CD4-positive, CD25-positive, alpha-beta regulatory T cell (primary cell): ENCODE measurements at regions not wholly inside any gene's neighbourhood (a gene's known extent, or its start where the extent isn't known, plus 50 kb on each side); places are given as distances from the start of the nearest gene placed in this dataset.

Experiments used
- ATAC-seq, 2 donors: fragments of 150-1000 bp; cut with Tn5 transposase; one replicate each; pipeline ENCODE4 v1.10.0; 2021; ENCODE audit warnings: low read depth in 2 of 2, moderate number of reproducible peaks in 2 of 2, moderate library complexity in 1 of 2
- DNase-seq, 3 donors: peaks; one replicate each; pipeline versions ENCODE4 v3.0.0 to v3.0.0-alpha.2; 2012 to 2022; ENCODE audit warnings: mixed read lengths in 1 of 3
- H3K27ac ChIP-seq: one replicate; pipeline ENCODE4 v1.7.0; 2013; ENCODE audit warnings: mild to moderate bottlenecking, low read length; ENCODE audit not compliant: insufficient read depth, poor library complexity, severe bottlenecking
- H3K27me3 ChIP-seq: one replicate; pipeline ENCODE4 v1.7.0; 2013; ENCODE audit warnings: low read length; ENCODE audit not compliant: control insufficient read depth, insufficient read depth
- H3K36me3 ChIP-seq: one replicate; pipeline ENCODE4 v1.7.0; 2013; ENCODE audit warnings: mild to moderate bottlenecking, low read length, moderate library complexity; ENCODE audit not compliant: control insufficient read depth, insufficient read depth
- H3K4me1 ChIP-seq: 2 replicates; pipeline ENCODE4 v1.7.0; 2013; ENCODE audit warnings: mild to moderate bottlenecking, low read length; ENCODE audit not compliant: insufficient read depth, control insufficient read depth, poor library complexity, severe bottlenecking
- H3K4me3 ChIP-seq: one replicate; pipeline ENCODE4 v1.7.0; 2013; ENCODE audit warnings: low read depth, mild to moderate bottlenecking, low read length, moderate library complexity
- H3K9me3 ChIP-seq, 2 experiments: 1 replicate in 1 of 2; 2 replicates in 1 of 2; pipeline ENCODE4 v1.7.0; 2013; ENCODE audit warnings: low read length in 2 of 2, mild to moderate bottlenecking in 1 of 2, moderate library complexity in 1 of 2; ENCODE audit not compliant: control insufficient read depth in 2 of 2
- H3K27ac Mint-ChIP-seq, 3 donors: one replicate each; pipeline ENCODE4 v1.8.0; 2020 to 2022; ENCODE audit warnings: mild to moderate bottlenecking in 3 of 3, mixed read lengths in 3 of 3, moderate library complexity in 2 of 3
- H3K27me3 Mint-ChIP-seq: one replicate; pipeline ENCODE4 v1.8.0; 2022; ENCODE audit warnings: mild to moderate bottlenecking, mixed read lengths
- H3K36me3 Mint-ChIP-seq: one replicate; pipeline ENCODE4 v1.8.0; 2020; ENCODE audit warnings: mixed read lengths
- H3K4me1 Mint-ChIP-seq, 4 donors: one replicate each; pipeline ENCODE4 v1.8.0; 2020 to 2022; ENCODE audit warnings: mixed read lengths in 4 of 4, mild to moderate bottlenecking in 1 of 4
- H3K4me3 Mint-ChIP-seq, 4 donors: one replicate each; pipeline ENCODE4 v1.8.0; 2020 to 2022; ENCODE audit warnings: mild to moderate bottlenecking in 4 of 4, mixed read lengths in 4 of 4, moderate library complexity in 3 of 4
- H3K9me3 Mint-ChIP-seq, 7 donors: one replicate each; pipeline ENCODE4 v1.8.0; 2020 to 2022; ENCODE audit warnings: mixed read lengths in 7 of 7, mild to moderate bottlenecking in 3 of 7, moderate library complexity in 2 of 7

DNA sequence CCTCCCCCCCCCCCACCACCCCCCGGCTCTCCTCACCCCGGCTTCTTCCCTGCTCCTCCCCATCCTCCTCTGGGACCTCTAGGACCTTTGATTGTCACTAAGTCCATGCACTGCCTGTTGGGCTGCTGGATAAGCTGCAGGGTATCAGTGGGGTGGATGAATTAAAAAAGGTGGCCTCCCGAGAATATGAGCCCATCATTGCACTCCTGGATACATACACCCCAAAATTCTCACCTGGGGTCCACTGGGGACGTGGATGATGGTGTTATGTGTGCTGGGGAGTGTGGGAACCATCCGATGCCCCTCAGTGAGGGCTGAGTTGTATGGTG lies 88.8 kb downstream of the IRF8 start:
- Mint-ChIP-seq H3K36me3 (no peaks in the 10 kb centered on the region), H3K27me3 (peaks cover 10% of the 10 kb centered on the region), H3K9me3 (no peaks in the 10 kb centered on the region), H3K27ac (no peak overlapping the region), H3K4me1 (peaks cover 0 to 21% (median 5%) of the 10 kb centered on the region in 4 donors), H3K4me3 (no peak overlapping the region)
- no peaks in the 10 kb centered on the region for H3K4me1 ChIP-seq
- ATAC-seq (no peak), DNase-seq (no peak)
- no peak overlapping the region for H3K4me3 ChIP-seq
- no peak overlapping the region for H3K27ac ChIP-seq
- peaks cover 3% of the 10 kb centered on the region for H3K27me3 ChIP-seq
- no peaks in the 10 kb centered on the region for H3K36me3 ChIP-seq
- no peaks in the 10 kb centered on the region for H3K9me3 ChIP-seq

DNA sequence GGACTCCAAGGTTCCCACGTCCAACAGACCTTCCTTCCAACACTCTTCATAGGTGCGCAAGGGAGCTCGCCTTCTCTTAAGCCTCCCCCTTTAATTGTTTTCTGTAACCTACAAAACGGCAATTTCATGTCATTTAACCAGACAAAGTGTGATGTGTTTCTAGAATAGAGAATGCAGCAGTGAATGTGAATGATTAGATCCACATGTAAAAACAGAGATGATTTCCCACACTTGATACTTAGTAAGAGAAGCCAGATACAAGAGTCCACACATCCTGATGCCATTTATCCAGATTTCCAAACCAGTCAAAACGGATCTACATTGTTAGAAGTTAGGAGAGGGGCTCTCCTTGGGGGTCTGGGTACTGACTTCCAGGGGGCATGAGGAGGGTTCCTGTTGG lies 89.3 kb downstream of the IRF8 start:
- no peak overlapping the region for H3K4me3 ChIP-seq
- no peak overlapping the region for H3K27ac ChIP-seq
- no peak for ATAC-seq
- H3K9me3 Mint-ChIP-seq: no peaks in the 10 kb centered on the region
- H3K4me3 Mint-ChIP-seq: no peak overlapping the region
- peaks cover 3% of the 10 kb centered on the region for H3K27me3 ChIP-seq
- peaks cover 14% of the 10 kb centered on the region for H3K27me3 Mint-ChIP-seq
- DNase-seq: no peak
- H3K4me1 Mint-ChIP-seq: peaks cover 0 to 21% (median 5%) of the 10 kb centered on the region in 4 donors
- no peaks in the 10 kb centered on the region for H3K9me3 ChIP-seq
- H3K4me1 ChIP-seq: no peaks in the 10 kb centered on the region
- H3K36me3 Mint-ChIP-seq: no peaks in the 10 kb centered on the region
- H3K27ac Mint-ChIP-seq: no peak overlapping the region
- no peaks in the 10 kb centered on the region for H3K36me3 ChIP-seq

DNA sequence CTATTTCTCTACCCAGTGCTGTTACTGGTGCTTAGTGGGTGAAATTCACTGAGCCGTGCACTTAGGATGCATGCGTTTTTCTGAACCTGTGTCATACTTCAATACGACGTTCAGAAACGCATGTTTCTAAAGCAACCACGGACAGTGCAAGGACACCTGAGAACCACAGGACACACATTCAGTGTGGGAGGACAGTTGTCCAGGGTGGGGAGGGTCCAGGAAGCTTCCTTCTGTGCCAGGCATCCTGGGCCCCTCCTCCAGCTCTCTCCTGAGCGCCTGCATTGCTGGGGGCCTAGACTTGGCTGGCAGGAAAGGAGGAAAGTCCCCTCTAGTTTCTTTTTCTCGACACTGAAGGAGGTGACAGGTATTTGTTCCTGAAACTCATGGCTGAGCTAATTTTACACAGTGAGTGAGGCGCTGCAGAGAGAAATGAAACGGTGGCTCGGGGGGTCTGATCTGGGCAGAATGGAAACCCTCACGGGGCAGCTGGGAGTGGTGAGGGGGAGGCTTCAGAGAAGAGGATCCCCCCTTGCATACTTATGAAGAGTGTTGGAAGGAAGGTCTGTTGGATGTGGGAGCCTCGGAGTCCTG lies 89.9 kb downstream of the IRF8 start:
- no peak overlapping the region for H3K27ac ChIP-seq
- Mint-ChIP-seq H3K4me3 (peak overlapping the region in 1 of 4 donors; percentile 41), H3K9me3 (no peaks in the 10 kb centered on the region), H3K27me3 (peaks cover 14% of the 10 kb centered on the region), H3K36me3 (no peaks in the 10 kb centered on the region), H3K27ac (peak overlapping the region in 1 of 3 donors; percentile 49), H3K4me1 (peaks cover 0 to 21% (median 5%) of the 10 kb centered on the region in 4 donors)
- ATAC-seq: no peak
- peak in 1 of 3 donors; percentile 10 for DNase-seq
- H3K4me1 ChIP-seq: no peaks in the 10 kb centered on the region
- no peaks in the 10 kb centered on the region for H3K9me3 ChIP-seq
- H3K36me3 ChIP-seq: no peaks in the 10 kb centered on the region
- peaks cover 3% of the 10 kb centered on the region for H3K27me3 ChIP-seq
- no peak overlapping the region for H3K4me3 ChIP-seq

DNA sequence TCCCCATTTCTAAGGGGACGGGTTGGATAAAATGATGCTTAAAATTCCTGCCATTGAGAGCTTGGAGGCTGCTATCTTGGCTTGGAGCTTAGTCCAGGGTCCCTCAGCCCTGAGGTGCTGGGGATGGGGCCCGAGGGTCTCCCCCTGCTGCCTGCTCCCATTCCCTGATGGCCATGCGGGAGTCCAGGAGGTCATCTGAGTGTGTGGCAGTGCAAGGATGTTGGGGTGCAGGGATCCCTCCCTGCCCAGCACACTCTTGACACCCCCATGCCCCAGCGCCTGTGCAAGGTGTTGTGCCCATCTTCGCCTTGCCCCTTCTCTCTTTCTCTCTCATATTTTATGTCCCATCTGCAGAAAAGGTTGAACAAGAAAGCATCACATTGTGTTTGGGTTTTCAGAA lies 90.4 kb downstream of the IRF8 start:
- H3K27ac Mint-ChIP-seq: no peak overlapping the region

DNA sequence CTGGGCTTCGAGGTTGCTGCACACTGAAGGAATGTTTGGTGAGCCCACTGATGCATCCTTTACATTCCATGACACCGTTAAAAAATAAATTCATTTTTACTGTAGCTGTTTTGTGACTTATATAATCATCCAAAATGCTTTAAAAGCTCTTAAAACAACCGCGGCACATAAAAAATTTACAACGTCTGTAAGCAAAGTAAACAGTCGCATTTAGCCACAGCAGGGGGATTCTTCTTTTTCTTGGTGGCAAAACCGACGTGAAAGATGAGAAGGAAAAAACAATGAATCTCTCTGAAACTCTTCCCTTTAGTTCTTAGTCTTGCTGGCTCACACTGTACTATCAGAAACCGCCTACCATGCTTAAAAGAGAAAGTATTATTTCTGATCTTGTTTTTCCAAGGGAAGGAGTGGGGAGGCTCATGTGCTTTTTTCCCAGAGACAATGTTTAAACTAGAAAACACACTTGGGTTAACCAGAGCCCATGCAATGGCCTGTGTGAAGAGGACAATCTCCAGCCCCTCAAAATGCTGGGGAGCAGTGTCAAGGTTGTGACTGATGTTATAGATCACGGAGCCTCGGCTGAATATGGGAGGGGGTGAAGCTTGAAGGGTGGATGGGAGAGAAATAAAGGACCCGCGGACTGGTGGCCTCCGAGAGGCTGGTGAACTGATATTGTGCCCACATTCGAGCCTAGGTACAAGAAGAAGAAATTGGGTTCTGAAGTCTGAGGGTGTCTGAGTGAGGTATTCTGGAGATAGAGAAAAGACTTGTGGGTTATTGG lies 91.1 kb downstream of the IRF8 start:
- peaks cover 3% of the 10 kb centered on the region for H3K27me3 ChIP-seq
- ATAC-seq (no peak), DNase-seq (no peak)
- H3K36me3 Mint-ChIP-seq: no peaks in the 10 kb centered on the region
- no peaks in the 10 kb centered on the region for H3K4me1 ChIP-seq
- H3K9me3 Mint-ChIP-seq: no peaks in the 10 kb centered on the region
- no peak overlapping the region for H3K4me3 ChIP-seq
- H3K9me3 ChIP-seq: no peaks in the 10 kb centered on the region
- peak overlapping the region in 1 of 3 donors; percentile 64 for H3K27ac Mint-ChIP-seq
- peaks cover 0 to 21% (median 5%) of the 10 kb centered on the region in 4 donors for H3K4me1 Mint-ChIP-seq
- H3K27ac ChIP-seq: no peak overlapping the region
- H3K27me3 Mint-ChIP-seq: peaks cover 14% of the 10 kb centered on the region
- H3K4me3 Mint-ChIP-seq: no peak overlapping the region
- no peaks in the 10 kb centered on the region for H3K36me3 ChIP-seq

More for the DNA sequence above, 90.4 kb downstream of the IRF8 start:
- Histone ChIP-seq H3K4me3 (no peak overlapping the region), H3K36me3 (no peaks in the 10 kb centered on the region), H3K27ac (no peak overlapping the region), H3K27me3 (peaks cover 3% of the 10 kb centered on the region), H3K4me1 (no peaks in the 10 kb centered on the region), H3K9me3 (no peaks in the 10 kb centered on the region)
- ATAC-seq (no peak), DNase-seq (no peak)
- Mint-ChIP-seq H3K27me3 (peaks cover 14% of the 10 kb centered on the region), H3K9me3 (no peaks in the 10 kb centered on the region), H3K4me1 (peaks cover 0 to 21% (median 5%) of the 10 kb centered on the region in 4 donors), H3K36me3 (no peaks in the 10 kb centered on the region), H3K4me3 (peak overlapping the region in 1 of 4 donors; percentile 41)

DNA sequence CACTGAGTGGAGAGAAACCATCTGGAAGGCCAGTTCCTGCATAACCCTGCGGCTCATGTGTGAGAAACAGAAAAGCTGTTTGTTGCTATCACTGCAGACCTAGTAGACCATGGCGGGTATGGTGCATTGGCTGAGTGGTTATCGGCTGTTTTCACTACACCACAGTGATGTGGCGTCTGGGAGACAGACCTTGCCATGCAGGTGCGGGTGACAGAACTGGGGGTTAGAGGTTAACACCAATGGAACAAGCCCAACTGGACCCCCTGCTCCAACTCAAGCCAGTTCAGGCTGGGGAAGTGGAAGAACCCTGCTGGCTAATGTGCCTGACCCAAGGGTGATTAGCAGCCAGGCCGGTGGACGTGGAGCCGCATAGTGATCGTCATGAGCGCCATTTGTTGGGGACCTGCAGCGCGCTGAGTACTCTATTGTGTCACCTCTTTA lies 91.9 kb downstream of the IRF8 start:
- no peak overlapping the region for H3K27ac ChIP-seq
- peaks cover 14% of the 10 kb centered on the region for H3K27me3 Mint-ChIP-seq
- H3K9me3 Mint-ChIP-seq: no peaks in the 10 kb centered on the region
- H3K4me1 ChIP-seq: peaks cover 2% of the 10 kb centered on the region
- H3K27me3 ChIP-seq: peaks cover 3% of the 10 kb centered on the region
- ATAC-seq: no peak
- H3K4me3 Mint-ChIP-seq: no peak overlapping the region
- H3K4me1 Mint-ChIP-seq: peaks cover 0 to 28% (median 5%) of the 10 kb centered on the region in 4 donors
- DNase-seq: no peak
- no peaks in the 10 kb centered on the region for H3K36me3 Mint-ChIP-seq
- no peaks in the 10 kb centered on the region for H3K9me3 ChIP-seq
- no peak overlapping the region for H3K27ac Mint-ChIP-seq
- H3K36me3 ChIP-seq: no peaks in the 10 kb centered on the region
- H3K4me3 ChIP-seq: no peak overlapping the region

DNA sequence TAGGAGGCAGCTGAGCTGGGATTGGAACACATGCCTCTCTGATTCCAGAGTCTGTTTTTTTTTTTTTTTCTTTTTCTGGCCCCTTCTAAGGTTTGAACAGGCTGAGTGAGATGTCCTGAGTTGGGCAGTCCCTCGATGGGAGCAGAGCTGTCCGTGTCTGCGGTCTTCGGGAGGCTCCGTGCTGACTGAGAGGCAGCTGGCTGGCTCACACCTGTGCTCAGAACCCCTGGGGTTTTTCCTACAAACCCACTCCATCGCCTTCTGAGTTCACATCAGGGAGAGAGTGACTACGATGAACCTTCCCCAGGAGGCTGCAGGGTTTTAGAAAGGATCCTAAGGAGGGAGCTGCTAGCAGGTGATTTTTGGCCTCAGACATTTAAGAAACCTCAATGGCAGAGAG lies 92.5 kb downstream of the IRF8 start:
- H3K4me3 Mint-ChIP-seq: no peak overlapping the region
- Histone ChIP-seq H3K9me3 (no peaks in the 10 kb centered on the region), H3K4me3 (no peak overlapping the region), H3K27me3 (peaks cover 3% of the 10 kb centered on the region), H3K36me3 (no peaks in the 10 kb centered on the region), H3K4me1 (peaks cover 3% of the 10 kb centered on the region), H3K27ac (no peak overlapping the region)
- no peaks in the 10 kb centered on the region for H3K36me3 Mint-ChIP-seq
- no peaks in the 10 kb centered on the region for H3K9me3 Mint-ChIP-seq
- H3K27ac Mint-ChIP-seq: no peak overlapping the region
- ATAC-seq (no peak), DNase-seq (no peak)
- peaks cover 0 to 32% (median 10%) of the 10 kb centered on the region in 4 donors for H3K4me1 Mint-ChIP-seq
- peaks cover 14% of the 10 kb centered on the region for H3K27me3 Mint-ChIP-seq

DNA sequence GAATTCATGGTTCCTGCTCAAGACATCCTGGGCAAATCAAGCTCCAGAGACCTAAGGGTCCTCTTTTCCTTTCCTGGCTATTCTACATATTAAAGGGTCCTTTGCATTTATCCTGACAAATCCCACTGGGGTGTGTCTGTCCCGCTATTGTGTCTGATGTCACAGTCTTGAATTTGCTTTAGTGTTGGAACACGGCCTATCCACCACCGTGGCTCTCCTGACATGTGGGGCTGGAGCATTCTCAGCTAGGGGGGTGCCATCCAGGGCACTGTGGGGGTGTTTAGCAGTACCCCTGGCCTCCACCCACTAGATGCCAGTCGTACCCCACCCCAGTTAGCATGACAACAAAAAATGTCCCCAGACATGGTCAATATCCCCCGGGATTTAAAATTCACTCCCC lies 92.9 kb downstream of the IRF8 start:
- H3K4me3 Mint-ChIP-seq: no peak overlapping the region
- Histone ChIP-seq H3K4me3 (no peak overlapping the region), H3K36me3 (no peaks in the 10 kb centered on the region), H3K9me3 (no peaks in the 10 kb centered on the region), H3K4me1 (peaks cover 3% of the 10 kb centered on the region), H3K27me3 (peaks cover 3% of the 10 kb centered on the region), H3K27ac (no peak overlapping the region)
- ATAC-seq: no peak
- peaks cover 0 to 32% (median 10%) of the 10 kb centered on the region in 4 donors for H3K4me1 Mint-ChIP-seq
- H3K27me3 Mint-ChIP-seq: peaks cover 14% of the 10 kb centered on the region
- no peaks in the 10 kb centered on the region for H3K36me3 Mint-ChIP-seq
- H3K27ac Mint-ChIP-seq: no peak overlapping the region
- no peak for DNase-seq
- no peaks in the 10 kb centered on the region for H3K9me3 Mint-ChIP-seq
